ENCODE measurements at regions not wholly inside any gene's neighbourhood (a gene's known extent, or its start where the extent isn't known, plus 50 kb on each side); places are given as distances from the start of the nearest gene placed in this dataset.

- H4K8ac ChIP-seq (ENCODE audit: low read depth in 2 of 2, low read length in 2 of 2) = peak overlapping the region in 1 of 2 experiments; percentile 51; a peak in 1 of 4 replicates
- H3K4ac ChIP-seq (ENCODE audit: low read depth, low read length) = no peak overlapping the region
- no peaks in the 10 kb centered on the region for H4K20me1 ChIP-seq (ENCODE audit: insufficient read depth, low read length)
- no peak overlapping the region for H3K4me3 ChIP-seq (ENCODE audit: insufficient read depth, low read depth, low read length)
- ATAC-seq (ENCODE audit: low read depth) = peak; percentile 84
- no peak overlapping the region; the same call in 1 of the 2 replicates for H4K91ac ChIP-seq (ENCODE audit: insufficient read depth, low read depth, low read length)
- H3K4me2 ChIP-seq (ENCODE audit: low read depth, low read length) = no peak overlapping the region
- no peak overlapping the region for H2BK20ac ChIP-seq (ENCODE audit: low read depth, low read length)
- H3K27me3 ChIP-seq (ENCODE audit: control insufficient read depth, insufficient read depth, low read length) = peaks cover 1% of the 10 kb centered on the region; the same call in 1 of the 2 replicates
- no peak overlapping the region for H2BK15ac ChIP-seq (ENCODE audit: low read depth, low read length)
- CTCF ChIA-PET = interaction anchor here (1.0 kb wide), 1 partner anchor 101 kb away, joined by 3 read pairs; the partner anchor contains the start of gene EFNB1
- intact Hi-C loops (cut with micrococcal nuclease) = loop anchor here (10.0 kb wide), 1 partner anchor 95 kb away; no protein-coding TSS in a partner anchor
- peak overlapping the region; percentile 30; the same call in 1 of the 2 replicates for H2AK5ac ChIP-seq (ENCODE audit: low read depth, low read length)
- POLR2A ChIA-PET (ENCODE audit: unreplicated experiment) = no interaction called here
- H3K27ac ChIP-seq (ENCODE audit: insufficient read depth, low read length) = no peak overlapping the region
- H4K5ac ChIP-seq (ENCODE audit: low read depth, low read length) = no peak overlapping the region
- TF ChIP-seq USF2 (IDR thresholded peaks at IDR 0.05; ENCODE audit: low read depth, low read length) = no peak
- TF ChIP-seq SMC3 (IDR thresholded peaks at IDR 0.05; ENCODE audit: low read depth, low read length) = no peak
- no peak for TF ChIP-seq BHLHE40 (IDR thresholded peaks at IDR 0.05; ENCODE audit: low read depth, low read length)
- no peak for TF ChIP-seq FOS (IDR thresholded peaks at IDR 0.05; ENCODE audit: low read depth, low read length)
- TF ChIP-seq MXI1 (IDR thresholded peaks at IDR 0.05; ENCODE audit: borderline replicate concordance, low read depth, low read length) = no peak
- TF ChIP-seq NFE2L2 (IDR thresholded peaks at IDR 0.05; ENCODE audit: low read depth, low read length) = no peak
- 0 out of 2 replicates have a peak, but pooled peaks have one; percentile 4 for TF ChIP-seq RAD21 (IDR thresholded peaks at IDR 0.05; ENCODE audit: low read length)
- TF ChIP-seq MAZ (IDR thresholded peaks at IDR 0.05; ENCODE audit: borderline replicate concordance, low read depth, low read length) = peak; percentile 32; the same call in 1 of the 2 replicates
- TF ChIP-seq RCOR1 (IDR thresholded peaks at IDR 0.05; ENCODE audit: insufficient replicate concordance, low read length) = no peak
- no peak overlapping the region for H3K18ac ChIP-seq (ENCODE audit: low read depth, low read length)
- H2AK9ac ChIP-seq (replicated peaks; ENCODE audit: low read depth, low read length, poor library complexity) = peak overlapping the region; percentile 56
- no peak overlapping the region; the same call in 1 of the 2 replicates for H2BK120ac ChIP-seq (ENCODE audit: low read depth, low read length)
- no peak overlapping the region for H3K56ac ChIP-seq (ENCODE audit: extremely low read depth, insufficient read depth, low read length)
- peak; percentile 85 for DNase-seq
- H3K23ac ChIP-seq (ENCODE audit: low read depth, low read length) = no peak overlapping the region
- peaks cover 18% of the 10 kb centered on the region for H3K4me1 ChIP-seq (ENCODE audit: control insufficient read depth, insufficient read depth, low read length)
- H3K9ac ChIP-seq (ENCODE audit: low read depth, low read length) = no peak overlapping the region
- peaks cover 5% of the 10 kb centered on the region; the same call in 1 of the 2 replicates for H3K9me1 ChIP-seq (ENCODE audit: insufficient read depth, low read length)
- H3K14ac ChIP-seq (replicated peaks; ENCODE audit: low read depth, low read length) = no peak overlapping the region
- no peaks in the 10 kb centered on the region for H3K9me3 ChIP-seq (ENCODE audit: control insufficient read depth, insufficient read depth, low read length)
- in situ Hi-C loops (cut with MboI; ENCODE audit: low sequenced_read_pairs) = no loop called here
- no peaks in the 10 kb centered on the region for H3K79me1 ChIP-seq (ENCODE audit: low read depth in 1 of 2, low read length in 2 of 2)
- no peak overlapping the region for H2BK5ac ChIP-seq (ENCODE audit: low read depth, low read length, poor library complexity, severe bottlenecking)
- H3K36me3 ChIP-seq (ENCODE audit: control insufficient read depth, insufficient read depth, low read length) = no peaks in the 10 kb centered on the region
- dilution Hi-C loops (cut with HindIII; ENCODE audit: low sequenced_read_pairs, unreplicated experiment) = no loop called here
- 71% methylated on average over 1 of the region's 9 CpGs; no CpG with 5 or more reads in 1 of the 2 experiments for WGBS, 2 experiments (ENCODE audit: extremely low coverage in 2 of 2, insufficient read length in 1 of 2)
- peak overlapping the region; percentile 74 for H2AFZ ChIP-seq (replicated peaks; ENCODE audit: low read length, poor library complexity)
- no TSS peak for BruUV-seq (replicated peaks)
Observed at GRCh38 chrX:68929332-68930150, 100.7 kb downstream of the EFNB1 start.

Measured in IMR-90 (cell line).